ENCODE measurements at regions not wholly inside any gene's neighbourhood (a gene's known extent, or its start where the extent isn't known, plus 50 kb on each side); places are given as distances from the start of the nearest gene placed in this dataset.

- peaks cover 0 to 3% of the 10 kb centered on the region in 2 donors for H3K27me3 Mint-ChIP-seq (ENCODE audit: low read depth in 2 of 2)
- ATAC-seq = no peak
- TF ChIP-seq, protein P1, sequence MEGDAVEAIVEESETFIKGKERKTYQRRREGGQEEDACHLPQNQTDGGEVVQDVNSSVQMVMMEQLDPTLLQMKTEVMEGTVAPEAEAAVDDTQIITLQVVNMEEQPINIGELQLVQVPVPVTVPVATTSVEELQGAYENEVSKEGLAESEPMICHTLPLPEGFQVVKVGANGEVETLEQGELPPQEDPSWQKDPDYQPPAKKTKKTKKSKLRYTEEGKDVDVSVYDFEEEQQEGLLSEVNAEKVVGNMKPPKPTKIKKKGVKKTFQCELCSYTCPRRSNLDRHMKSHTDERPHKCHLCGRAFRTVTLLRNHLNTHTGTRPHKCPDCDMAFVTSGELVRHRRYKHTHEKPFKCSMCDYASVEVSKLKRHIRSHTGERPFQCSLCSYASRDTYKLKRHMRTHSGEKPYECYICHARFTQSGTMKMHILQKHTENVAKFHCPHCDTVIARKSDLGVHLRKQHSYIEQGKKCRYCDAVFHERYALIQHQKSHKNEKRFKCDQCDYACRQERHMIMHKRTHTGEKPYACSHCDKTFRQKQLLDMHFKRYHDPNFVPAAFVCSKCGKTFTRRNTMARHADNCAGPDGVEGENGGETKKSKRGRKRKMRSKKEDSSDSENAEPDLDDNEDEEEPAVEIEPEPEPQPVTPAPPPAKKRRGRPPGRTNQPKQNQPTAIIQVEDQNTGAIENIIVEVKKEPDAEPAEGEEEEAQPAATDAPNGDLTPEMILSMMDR (IDR thresholded peaks at IDR 0.05) = no peak
- no peaks in the 10 kb centered on the region for H3K36me3 Mint-ChIP-seq
- Histone ChIP-seq H3K27ac (ENCODE audit: low read length) (no peak overlapping the region), H3K27me3 (ENCODE audit: control insufficient read depth, insufficient read depth, low read length) (no peaks in the 10 kb centered on the region), H3K4me1 (ENCODE audit: control insufficient read depth, insufficient read depth, low read length) (no peaks in the 10 kb centered on the region), H3K36me3 (ENCODE audit: control insufficient read depth, insufficient read depth, low read length) (no peaks in the 10 kb centered on the region), H3K9me3 (ENCODE audit: control insufficient read depth, insufficient read depth, low read length) (no peaks in the 10 kb centered on the region), H3K4me3 (ENCODE audit: low read length) (no peak overlapping the region)
- H3K4me3 Mint-ChIP-seq = no peak overlapping the region
- 70% methylated on average over 7 of the region's 7 CpGs for WGBS (ENCODE audit: insufficient coverage)
- H3K9me3 Mint-ChIP-seq = no peaks in the 10 kb centered on the region
- no peak overlapping the region for H3K27ac Mint-ChIP-seq
- peaks cover 0 to 4% of the 10 kb centered on the region in 2 donors for H3K4me1 Mint-ChIP-seq
- intact Hi-C loops (cut with micrococcal nuclease) = no loop called here
- no peak for DNase-seq
Measured at GRCh38 chr11:103844327-103845215, 191.9 kb upstream of the DDI1 start.

DNA sequence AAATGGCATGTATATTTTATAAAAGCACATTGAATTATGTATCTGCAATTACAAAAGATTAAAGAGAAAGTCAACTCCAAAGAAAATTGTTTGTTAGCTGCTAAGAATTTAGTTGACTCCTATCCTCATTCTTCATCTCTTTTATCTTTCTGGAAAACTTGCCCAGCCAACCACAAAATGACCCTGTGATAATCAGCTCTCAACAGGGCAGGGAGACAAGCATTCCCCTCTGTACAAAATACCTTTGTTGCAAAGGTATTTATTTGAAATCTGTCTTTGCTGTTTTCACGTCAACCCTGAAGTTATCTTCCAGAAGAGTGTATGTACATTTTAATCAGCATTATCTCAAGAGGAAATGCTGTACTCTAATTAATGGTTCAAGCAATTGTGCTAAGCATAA, 191.1 kb upstream of the DDI1 start:
- Mint-ChIP-seq H3K36me3 (no peaks in the 10 kb centered on the region), H3K4me1 (peaks cover 0 to 4% of the 10 kb centered on the region in 2 donors), H3K9me3 (no peaks in the 10 kb centered on the region), H3K27ac (no peak overlapping the region), H3K27me3 (ENCODE audit: low read depth in 2 of 2) (peaks cover 0 to 3% of the 10 kb centered on the region in 2 donors), H3K4me3 (no peak overlapping the region)
- TF ChIP-seq, protein P1 (IDR thresholded peaks at IDR 0.05) = no peak
- Histone ChIP-seq H3K27ac (ENCODE audit: low read length) (no peak overlapping the region), H3K4me3 (ENCODE audit: low read length) (no peak overlapping the region), H3K4me1 (ENCODE audit: control insufficient read depth, insufficient read depth, low read length) (no peaks in the 10 kb centered on the region), H3K36me3 (ENCODE audit: control insufficient read depth, insufficient read depth, low read length) (no peaks in the 10 kb centered on the region), H3K9me3 (ENCODE audit: control insufficient read depth, insufficient read depth, low read length) (no peaks in the 10 kb centered on the region), H3K27me3 (ENCODE audit: control insufficient read depth, insufficient read depth, low read length) (no peaks in the 10 kb centered on the region)
- no peak for ATAC-seq
- no peak for DNase-seq
- intact Hi-C loops (cut with micrococcal nuclease) = no loop called here
- 100% methylated on average over 1 of the region's 1 CpG for WGBS (ENCODE audit: insufficient coverage)

DNA sequence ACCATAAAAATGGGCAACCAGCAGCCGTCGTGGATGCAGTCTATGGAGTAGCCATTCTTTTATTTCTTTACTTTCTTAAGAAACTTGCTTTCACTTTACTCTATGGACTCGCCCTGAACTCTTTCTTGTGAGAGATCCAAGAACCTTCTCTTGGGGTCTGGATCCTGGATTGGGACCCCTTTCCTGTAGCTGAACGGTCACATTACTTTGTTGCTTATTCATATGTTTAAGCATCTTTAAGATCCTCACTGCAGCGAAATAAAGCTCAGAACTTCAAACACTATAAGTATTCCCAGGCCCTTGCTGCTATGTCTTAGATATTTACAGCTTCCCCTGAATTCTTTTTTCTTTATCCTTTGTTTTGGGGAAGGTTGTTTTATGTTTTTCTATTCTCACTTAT, 187.8 kb upstream of the DDI1 start:
- intact Hi-C loops (cut with micrococcal nuclease) = no loop called here
- H3K4me1 Mint-ChIP-seq = peaks cover 0 to 4% of the 10 kb centered on the region in 2 donors
- H3K27me3 Mint-ChIP-seq (ENCODE audit: low read depth in 2 of 2) = peaks cover 2 to 12% of the 10 kb centered on the region in 2 donors
- Histone ChIP-seq H3K36me3 (ENCODE audit: control insufficient read depth, insufficient read depth, low read length) (no peaks in the 10 kb centered on the region), H3K27me3 (ENCODE audit: control insufficient read depth, insufficient read depth, low read length) (no peaks in the 10 kb centered on the region), H3K9me3 (ENCODE audit: control insufficient read depth, insufficient read depth, low read length) (no peaks in the 10 kb centered on the region), H3K27ac (ENCODE audit: low read length) (no peak overlapping the region), H3K4me1 (ENCODE audit: control insufficient read depth, insufficient read depth, low read length) (no peaks in the 10 kb centered on the region), H3K4me3 (ENCODE audit: low read length) (no peak overlapping the region)
- no peak overlapping the region for H3K27ac Mint-ChIP-seq
- H3K4me3 Mint-ChIP-seq = no peak overlapping the region
- WGBS (ENCODE audit: insufficient coverage) = 96% methylated on average over 5 of the region's 5 CpGs
- no peak for DNase-seq
- TF ChIP-seq, protein P1 (IDR thresholded peaks at IDR 0.05) = no peak
- no peaks in the 10 kb centered on the region for H3K36me3 Mint-ChIP-seq
- H3K9me3 Mint-ChIP-seq = no peaks in the 10 kb centered on the region
- ATAC-seq = no peak
